ENCODE measurements at regions not wholly inside any gene's neighbourhood (a gene's known extent, or its start where the extent isn't known, plus 50 kb on each side); places are given as distances from the start of the nearest gene placed in this dataset.
"Not testable (repeated sequence)": the region's sequence is repeated elsewhere in the genome, so short reads cannot be mapped to it uniquely, and the experiment has no call there.

GRCh38 chr4:27947302-27947701 lies 1086.7 kb downstream of the STIM2 start:
- DNase-seq (ENCODE audit: low read depth in 2 of 2): no peak

- no peak for DNase-seq (ENCODE audit: low read depth in 2 of 2)
These were observed 1103.5 kb downstream of the STIM2 start for GRCh38 chr4:27964095-27964494.

- no peak for DNase-seq (ENCODE audit: low read depth in 2 of 2)
These were observed 1106.0 kb downstream of the STIM2 start for GRCh38 chr4:27966664-27967063.

- DNase-seq (ENCODE audit: low read depth in 2 of 2): no peak
These were observed 1112.4 kb downstream of the STIM2 start for GRCh38 chr4:27973056-27973455.

GRCh38 chr4:27973700-27974099 lies 1113.1 kb downstream of the STIM2 start:
- no peak for DNase-seq (ENCODE audit: low read depth in 2 of 2)

GRCh38 chr4:27974339-27974738 lies 1113.7 kb downstream of the STIM2 start:
- no peak for DNase-seq (ENCODE audit: low read depth in 2 of 2)

- not testable (repeated sequence) for DNase-seq (ENCODE audit: low read depth in 2 of 2)
These were observed 1114.2 kb downstream of the STIM2 start for GRCh38 chr4:27974881-27975280.

- DNase-seq (ENCODE audit: low read depth in 2 of 2): not testable (repeated sequence)
These were observed 1117.9 kb downstream of the STIM2 start for GRCh38 chr4:27978427-27979109.

GRCh38 chr4:27985522-27985921 lies 1124.9 kb downstream of the STIM2 start:
- no peak for DNase-seq (ENCODE audit: low read depth in 2 of 2)

GRCh38 chr4:27986476-27986875 lies 1125.8 kb downstream of the STIM2 start:
- DNase-seq (ENCODE audit: low read depth in 2 of 2): no peak

- DNase-seq (ENCODE audit: low read depth in 2 of 2): no peak
These were observed 1141.1 kb downstream of the STIM2 start for GRCh38 chr4:28001698-28002097.

GRCh38 chr4:28004520-28004919 lies 1143.9 kb downstream of the STIM2 start:
- DNase-seq (ENCODE audit: low read depth in 2 of 2): no peak

GRCh38 chr4:28006021-28006420 lies 1145.4 kb downstream of the STIM2 start:
- no peak for DNase-seq (ENCODE audit: low read depth in 2 of 2)

- DNase-seq (ENCODE audit: low read depth in 2 of 2): no peak
These were observed 1147.1 kb downstream of the STIM2 start for GRCh38 chr4:28007693-28008092.

- no peak for DNase-seq (ENCODE audit: low read depth in 2 of 2)
These were observed 1148.9 kb downstream of the STIM2 start for GRCh38 chr4:28009541-28009940.

GRCh38 chr4:28010577-28011240 lies 1150.1 kb downstream of the STIM2 start:
- no peak for DNase-seq (ENCODE audit: low read depth in 2 of 2)

GRCh38 chr4:28014469-28014868 lies 1153.8 kb downstream of the STIM2 start:
- DNase-seq (ENCODE audit: low read depth in 2 of 2): no peak

GRCh38 chr4:28015996-28016395 lies 1155.4 kb downstream of the STIM2 start:
- DNase-seq (ENCODE audit: low read depth in 2 of 2): no peak

GRCh38 chr4:28038253-28038652 lies 1177.6 kb downstream of the STIM2 start:
- not testable (repeated sequence) for DNase-seq (ENCODE audit: low read depth in 2 of 2)

GRCh38 chr4:28062562-28062961 lies 1201.9 kb downstream of the STIM2 start:
- DNase-seq (ENCODE audit: low read depth in 2 of 2): no peak

- DNase-seq (ENCODE audit: low read depth in 2 of 2): no peak
These were observed 1213.4 kb downstream of the STIM2 start for GRCh38 chr4:28073860-28074555.

- DNase-seq (ENCODE audit: low read depth in 2 of 2): no peak
These were observed 1214.8 kb downstream of the STIM2 start for GRCh38 chr4:28075401-28075956.

GRCh38 chr4:28077203-28077602 lies 1216.6 kb downstream of the STIM2 start:
- DNase-seq (ENCODE audit: low read depth in 2 of 2): not testable (repeated sequence)
